GM12872 (cell line): ENCODE measurements at regions not wholly inside any gene's neighbourhood (a gene's known extent, or its start where the extent isn't known, plus 50 kb on each side); places are given as distances from the start of the nearest gene placed in this dataset.

ENCODE experiments used
- CTCF ChIP-seq: IDR thresholded peaks from 3 replicates; pipeline ENCODE4 v1.5.1; 2011; ENCODE audit warnings: low read depth, mild to moderate bottlenecking, low read length, moderate library complexity; ENCODE audit not compliant: insufficient read depth

DNA sequence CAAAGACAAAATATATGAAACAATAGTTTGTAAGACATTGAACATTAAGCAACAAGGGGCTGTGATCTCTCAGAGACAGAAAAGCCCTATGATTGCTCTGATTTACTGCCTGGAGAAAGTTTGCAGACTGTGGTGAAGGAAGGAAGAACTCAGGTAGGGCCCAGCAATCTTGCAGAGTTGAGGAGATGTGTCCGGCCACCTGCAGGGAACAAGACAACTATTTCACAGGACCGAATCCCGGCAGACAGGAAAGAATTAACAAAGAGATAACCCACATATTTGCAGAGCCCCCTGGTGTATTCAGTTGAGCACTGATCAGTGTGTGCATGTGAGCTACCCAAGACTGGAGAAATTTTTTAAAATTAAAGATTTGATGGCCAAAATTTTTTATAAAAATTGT lies 58.3 kb upstream of the FMN2 start:
- no peak for TF ChIP-seq CTCF

- no peak for TF ChIP-seq CTCF
Measured at GRCh38 chr1:240036526-240036925, 55.2 kb upstream of the FMN2 start.
